ENCODE measurements at regions not wholly inside any gene's neighbourhood (a gene's known extent, or its start where the extent isn't known, plus 50 kb on each side); places are given as distances from the start of the nearest gene placed in this dataset.

DNA sequence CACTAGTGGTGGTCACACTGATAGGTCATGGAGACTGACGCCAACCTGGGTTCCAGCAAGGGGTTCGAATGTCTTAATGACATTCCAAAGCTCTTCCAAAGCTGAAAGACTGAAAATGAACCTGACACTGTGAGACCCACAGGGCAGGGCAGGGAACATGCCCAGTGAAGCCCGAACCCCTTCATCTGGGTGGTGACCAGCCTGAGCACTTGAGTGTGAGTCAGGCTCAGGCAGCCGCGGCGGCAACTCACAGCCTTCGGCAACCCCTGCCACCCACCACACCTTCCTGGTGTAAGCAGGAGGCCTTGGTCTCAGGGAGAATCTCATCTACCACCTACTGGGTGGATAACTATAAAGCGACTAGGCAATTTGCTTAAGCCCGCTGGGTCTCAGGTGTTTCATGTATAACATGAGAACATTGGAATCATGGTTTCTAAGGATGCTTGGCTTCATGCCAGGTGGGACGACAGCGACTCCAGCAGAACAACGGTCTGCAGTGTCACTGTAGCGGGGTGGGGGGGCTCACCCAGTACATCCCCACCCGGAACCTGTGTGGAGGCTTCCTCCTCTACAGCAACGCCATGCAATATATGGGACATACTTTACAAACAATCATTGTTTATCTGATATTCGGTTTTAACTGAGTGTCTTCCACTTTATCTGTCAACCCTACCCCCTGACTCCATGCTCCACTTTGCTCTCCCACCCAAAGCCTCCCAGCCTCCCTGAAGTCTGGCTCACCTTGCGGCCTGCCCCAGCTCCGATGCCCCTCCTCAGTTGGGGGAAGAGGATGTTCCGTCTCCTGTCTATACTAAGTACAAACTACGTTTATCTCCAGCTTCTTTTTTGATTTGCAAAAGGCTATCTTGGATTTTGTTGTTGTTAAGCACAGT, 125.0 kb upstream of the MEF2A start:
- DNase-seq (ENCODE audit: low spot score): no peak

DNA sequence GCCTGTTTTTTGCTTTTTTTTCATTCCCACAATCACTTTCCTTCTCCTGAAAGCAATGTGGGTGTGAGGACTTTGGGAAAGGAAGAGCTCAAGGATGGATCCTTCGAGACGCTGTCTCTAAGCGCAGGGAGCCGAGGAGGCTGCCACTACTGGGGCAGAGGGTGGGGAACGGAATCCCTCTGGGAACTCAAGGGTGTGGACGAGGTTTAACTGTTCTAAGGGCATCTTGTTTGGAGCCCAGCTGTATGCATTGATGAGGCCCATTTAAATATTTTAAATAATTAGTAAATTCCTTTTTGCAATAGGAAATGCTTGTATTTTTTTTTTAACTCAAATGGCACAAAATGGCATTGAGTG, 124.4 kb upstream of the MEF2A start:
- DNase-seq (ENCODE audit: low spot score): no peak

DNA sequence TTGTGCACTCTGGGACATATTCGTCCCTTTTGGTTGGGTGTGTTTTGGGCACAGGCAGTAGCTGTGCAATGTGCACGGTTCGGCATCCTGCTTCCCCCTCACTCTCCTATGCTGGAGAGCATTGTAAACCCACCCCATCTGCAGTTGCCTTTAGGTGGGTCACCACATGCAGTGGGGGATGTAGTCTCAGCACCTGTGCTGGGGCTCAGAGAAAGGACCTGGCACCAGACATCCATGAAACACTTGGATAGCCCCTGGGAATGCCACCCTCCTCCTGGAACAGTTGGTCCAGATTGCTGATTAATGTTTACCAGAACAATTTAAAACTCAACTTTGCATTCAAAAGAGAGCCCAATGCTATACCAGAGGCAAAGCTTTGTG, 123.9 kb upstream of the MEF2A start:
- DNase-seq (ENCODE audit: low spot score): no peak

DNA sequence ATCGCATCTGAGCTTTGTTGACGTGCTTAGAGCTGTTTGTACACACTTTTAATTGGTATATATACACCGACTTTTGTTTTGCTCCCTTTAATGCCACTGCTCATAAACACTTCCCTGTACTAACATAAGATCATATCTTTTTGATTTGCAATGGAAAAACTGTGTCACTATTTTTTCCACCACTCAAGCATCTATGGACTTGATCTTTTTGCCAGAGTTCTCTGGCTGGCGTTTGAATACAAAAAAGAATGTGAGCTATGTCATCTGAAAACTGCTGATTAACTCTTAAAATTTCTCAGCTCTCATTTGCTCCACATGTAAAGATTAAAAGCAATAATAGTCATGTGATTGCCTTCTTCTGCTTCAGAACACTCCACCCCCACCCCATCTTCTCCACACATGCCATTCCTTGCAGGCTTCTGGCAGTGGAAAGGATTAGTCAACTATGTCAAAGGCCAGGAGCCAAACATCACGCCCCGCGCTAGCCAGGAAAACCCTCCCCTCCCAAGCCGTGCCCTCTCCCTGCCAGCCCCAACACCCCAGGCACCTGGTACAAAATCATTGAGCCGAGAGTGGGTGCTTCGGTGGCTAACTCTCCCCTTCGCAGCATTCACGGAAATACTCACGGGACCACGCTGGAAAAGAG, 123.4 kb upstream of the MEF2A start:
- peak; percentile 92 for DNase-seq (ENCODE audit: low spot score)

DNA sequence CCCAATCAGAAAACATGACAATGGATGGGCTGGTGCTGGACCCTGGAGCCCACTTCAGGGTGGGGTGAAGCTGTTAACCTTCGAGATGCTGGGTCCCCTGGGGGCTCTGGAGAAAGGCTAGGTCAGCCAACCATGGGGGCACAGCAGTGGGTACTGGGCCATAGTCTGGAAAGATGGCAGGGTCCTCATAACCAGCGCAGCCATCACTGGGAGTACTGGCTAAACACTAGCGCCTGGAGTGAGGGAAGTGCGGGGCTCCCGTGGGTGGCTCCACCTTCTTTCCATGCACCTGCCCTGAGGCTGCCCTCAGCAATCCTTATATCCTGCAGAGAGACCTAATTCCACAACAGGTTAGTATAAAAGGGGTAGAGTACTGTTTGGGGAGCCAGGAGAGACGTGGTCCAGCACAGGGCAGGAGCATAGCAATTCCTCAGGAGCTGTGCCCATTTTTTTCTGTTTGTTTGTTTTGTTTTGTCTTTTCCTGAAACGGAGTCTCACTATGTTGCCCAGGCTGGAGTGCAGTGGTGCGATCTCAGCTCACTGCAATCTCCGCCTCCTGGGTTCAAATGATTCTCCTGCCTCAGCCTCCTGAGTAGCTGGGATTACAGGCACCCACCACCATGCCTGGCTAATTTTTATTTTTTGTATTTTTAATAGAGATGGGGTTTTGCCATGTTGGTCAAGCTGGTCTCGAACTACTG, 122.6 kb upstream of the MEF2A start:
- no peak for DNase-seq (ENCODE audit: low spot score)

DNA sequence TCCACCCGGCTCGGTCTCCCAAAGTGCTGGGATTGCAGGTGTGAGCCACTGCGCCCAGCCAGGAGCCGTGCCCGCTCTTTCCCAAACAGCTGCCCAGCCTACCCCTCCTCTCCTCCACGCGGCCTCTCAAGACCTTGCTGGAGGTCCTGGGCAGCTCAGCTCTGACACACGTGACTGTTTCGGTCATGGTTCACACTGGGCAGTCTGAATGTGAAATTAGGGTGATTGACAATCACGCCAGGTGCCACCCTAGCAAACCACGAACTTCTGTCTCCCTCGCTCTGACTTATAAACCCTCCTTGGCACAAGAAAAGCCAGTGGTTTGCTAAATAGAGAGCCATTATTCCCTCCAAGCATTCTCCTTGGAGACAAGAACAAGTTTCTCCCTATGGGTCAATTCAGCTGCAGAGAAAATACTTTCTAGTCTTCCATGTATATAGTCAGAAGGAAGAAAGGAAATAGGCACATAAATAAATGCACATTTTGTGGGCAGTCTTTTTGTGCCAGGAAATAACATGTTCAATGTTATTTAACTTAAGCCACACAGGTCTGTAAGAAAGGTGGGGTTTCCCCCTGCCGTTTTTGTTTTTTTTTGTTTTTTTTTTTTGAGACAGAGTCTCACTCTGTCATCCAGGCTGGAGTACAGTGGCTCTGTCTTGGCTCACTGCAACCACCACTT, 121.9 kb upstream of the MEF2A start:
- no peak for DNase-seq (ENCODE audit: low spot score)

DNA sequence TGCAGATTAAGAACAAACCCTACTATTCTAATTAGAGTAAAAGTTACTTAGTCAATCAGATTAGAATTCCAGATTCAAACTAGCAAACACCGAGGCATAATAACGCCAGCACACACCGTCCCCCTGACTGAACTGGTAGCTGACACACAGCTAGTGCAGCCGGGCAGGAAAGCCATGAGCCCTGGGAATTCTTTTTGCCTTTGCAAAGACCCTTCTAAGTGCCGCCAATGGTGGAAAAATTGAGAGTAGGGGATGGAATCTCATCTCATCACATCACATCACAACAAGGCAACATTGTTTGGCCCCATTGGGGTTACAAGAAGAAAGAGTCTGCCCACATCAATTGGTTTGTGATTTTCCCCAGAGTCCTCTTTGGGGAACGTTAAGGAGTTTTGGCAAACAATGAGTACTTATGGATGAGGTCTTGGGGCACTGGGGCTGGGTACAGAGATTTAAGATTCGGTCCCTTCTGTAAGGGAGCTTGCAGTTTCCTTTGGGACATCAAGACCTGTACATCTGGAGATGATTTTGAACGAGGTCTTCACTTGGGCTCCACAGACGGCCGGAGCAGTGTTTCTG, 120.4 kb upstream of the MEF2A start:
- no peak for DNase-seq (ENCODE audit: low spot score)

DNA sequence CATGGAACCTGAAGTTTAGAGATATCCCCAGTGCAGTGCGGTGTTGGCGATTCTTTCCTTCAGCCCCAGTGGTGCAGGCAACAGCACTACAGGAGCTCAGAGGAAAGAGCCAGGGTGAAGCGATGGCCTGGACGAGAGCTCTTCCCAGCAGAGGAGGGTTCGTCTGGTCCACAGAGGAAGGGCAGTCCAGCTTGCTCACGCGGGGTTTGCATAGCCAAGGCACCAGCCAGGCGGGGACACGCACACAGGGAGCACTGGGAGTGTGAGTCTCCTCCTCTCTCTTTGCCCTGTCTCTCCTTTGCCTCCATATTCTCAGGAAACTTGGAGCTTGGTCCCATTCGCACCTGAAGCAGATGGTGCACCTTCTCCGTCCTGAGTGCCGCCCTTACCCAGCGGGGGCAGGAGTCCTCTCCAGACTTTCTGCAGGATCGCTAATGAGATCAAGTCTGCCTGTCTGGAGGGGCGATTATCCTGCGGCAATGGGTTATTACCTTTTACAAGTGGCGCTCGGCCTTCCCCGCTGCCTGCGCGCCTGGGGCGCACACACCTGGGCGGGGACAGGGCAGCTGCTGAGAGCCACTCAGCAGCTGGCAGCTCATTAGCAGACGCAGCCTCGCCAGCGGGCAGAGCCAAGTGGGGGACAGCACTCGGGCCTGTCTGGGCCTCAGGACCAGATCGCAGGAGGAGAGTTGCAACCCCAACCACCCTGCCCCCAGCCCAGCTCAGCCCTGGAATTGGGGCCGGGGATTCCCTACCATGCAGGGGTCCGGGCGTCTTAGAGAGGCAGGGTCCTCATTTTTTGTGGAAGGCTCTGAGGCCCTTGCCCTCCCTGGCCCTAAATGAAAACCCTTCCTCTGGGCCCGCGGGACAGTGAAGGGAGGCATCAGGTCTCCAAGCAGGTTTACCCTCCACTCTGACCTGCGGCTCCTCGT, 119.0 kb upstream of the MEF2A start:
- no peak for DNase-seq (ENCODE audit: low spot score)

DNA sequence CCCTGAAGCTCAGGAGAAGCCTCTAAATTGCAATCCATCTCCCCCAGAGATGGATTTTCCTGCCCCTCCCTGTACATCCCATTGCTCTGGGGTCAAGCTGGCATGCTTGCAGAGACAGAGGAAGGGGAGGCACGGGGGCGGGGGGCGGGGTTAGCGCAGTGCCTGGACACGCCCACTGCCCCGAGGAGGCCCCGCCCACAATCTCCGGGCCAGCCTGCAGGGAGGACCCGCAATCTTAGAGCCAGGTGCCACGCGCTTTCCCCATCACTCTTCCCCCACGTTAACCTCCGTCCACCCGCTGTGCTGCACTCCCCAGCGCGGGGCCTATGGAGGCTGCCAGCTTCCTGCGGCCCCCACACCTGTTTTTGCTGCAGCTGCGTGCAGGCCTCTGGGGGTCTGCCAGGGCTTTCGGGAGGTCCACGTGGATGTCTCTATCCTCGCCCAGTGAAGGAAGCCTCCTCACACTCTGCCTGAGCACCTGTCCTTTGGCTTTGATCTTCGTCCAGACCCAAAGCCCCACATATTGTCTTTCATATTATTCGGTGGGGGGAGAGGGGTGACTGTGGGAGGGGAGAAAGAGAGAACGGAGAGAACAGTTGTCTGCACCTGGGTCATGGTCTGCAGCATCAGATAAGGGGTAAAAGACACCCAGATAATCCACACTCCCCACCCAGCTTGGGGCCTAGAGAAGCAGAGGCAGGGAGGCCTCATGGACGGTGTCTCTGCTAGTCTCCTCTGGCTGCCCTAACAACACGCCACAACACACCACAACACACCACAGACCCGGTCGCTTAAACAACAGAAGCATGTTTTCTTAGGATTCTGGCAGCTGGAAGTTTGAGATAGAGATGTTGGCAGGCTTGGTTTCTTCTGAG, 118.0 kb upstream of the MEF2A start:
- DNase-seq (ENCODE audit: low spot score): no peak

DNA sequence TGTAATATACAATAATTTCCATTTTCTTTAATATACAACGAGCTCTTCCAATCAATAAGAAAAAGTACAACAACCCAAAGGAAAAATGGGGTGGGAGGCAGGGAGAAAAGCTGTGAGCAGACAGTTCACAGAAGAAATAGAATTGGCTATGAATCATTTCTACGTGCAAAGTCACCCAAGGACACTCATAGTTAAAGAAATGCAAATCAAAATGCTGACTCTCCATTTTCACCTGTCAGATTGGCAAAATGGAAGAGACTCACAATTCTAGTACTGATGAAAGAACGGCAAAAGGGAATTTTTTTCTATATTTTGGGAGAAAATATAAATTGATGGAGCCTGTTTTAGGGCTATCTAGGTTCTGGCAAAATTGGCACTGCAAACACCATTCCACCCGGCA, 116.3 kb upstream of the MEF2A start:
- no peak for DNase-seq (ENCODE audit: low spot score)

DNA sequence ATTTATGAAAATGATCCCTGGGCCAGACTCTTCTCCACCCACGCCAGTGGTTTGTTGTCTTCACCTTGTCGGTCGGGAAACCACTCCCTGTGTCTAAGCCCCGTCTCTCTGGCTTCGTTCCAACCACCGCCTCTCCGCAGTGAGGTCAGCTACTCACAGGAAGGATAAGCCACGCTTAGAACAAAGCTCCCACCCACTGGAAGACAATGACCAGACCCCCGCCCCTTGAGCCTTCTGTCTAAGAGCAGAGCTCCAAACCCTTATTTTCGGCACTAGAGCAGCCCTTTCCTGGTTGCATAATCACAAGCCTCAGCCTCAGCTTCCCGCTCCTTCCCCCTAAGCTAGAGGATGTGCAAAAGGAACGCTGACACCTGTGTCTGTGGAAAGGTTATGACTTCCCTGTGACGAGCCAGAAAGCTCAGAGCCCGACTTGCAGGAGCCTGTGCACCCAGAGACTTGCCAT, 114.9 kb upstream of the MEF2A start:
- DNase-seq (ENCODE audit: low spot score): no peak

DNA sequence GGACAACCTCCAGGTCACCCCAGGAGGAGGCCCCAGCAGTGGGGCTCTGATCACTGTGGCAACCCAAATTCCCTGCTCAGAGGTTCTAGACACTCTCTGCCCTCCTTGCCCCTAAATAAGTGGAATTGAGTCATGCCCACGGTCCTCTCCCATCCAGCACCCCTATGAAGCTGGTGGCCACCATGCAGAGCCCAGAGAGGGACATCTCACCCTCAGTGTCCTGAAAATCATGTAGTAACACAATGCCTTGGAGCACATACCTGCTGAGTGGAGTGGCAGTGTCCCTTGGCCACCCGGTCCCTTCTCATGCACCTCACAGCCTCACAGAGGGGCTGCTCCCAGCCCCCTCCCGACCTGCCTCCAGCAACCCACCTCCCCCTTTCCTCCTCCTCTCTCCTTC, 114.3 kb upstream of the MEF2A start:
- DNase-seq (ENCODE audit: low spot score): no peak

DNA sequence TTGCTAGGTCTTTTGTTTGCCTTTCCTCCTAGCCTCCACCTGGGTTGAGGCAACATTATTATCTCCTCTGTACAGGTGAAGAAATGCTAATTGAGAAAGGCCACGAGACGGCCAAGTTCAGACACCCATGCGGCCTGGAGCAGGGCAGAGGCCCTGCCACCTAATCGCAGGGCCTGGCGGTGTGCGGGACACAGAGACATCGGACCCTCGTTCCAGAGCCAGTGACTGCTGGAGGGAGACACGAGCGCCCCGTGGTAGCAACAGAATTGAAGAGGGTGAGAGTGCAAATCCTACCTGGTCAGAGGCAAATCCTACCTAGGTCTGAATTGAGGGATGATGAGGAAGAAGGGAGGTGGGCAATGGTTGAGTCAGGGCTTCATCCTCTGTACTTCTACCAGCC, 113.8 kb upstream of the MEF2A start:
- DNase-seq (ENCODE audit: low spot score): no peak

DNA sequence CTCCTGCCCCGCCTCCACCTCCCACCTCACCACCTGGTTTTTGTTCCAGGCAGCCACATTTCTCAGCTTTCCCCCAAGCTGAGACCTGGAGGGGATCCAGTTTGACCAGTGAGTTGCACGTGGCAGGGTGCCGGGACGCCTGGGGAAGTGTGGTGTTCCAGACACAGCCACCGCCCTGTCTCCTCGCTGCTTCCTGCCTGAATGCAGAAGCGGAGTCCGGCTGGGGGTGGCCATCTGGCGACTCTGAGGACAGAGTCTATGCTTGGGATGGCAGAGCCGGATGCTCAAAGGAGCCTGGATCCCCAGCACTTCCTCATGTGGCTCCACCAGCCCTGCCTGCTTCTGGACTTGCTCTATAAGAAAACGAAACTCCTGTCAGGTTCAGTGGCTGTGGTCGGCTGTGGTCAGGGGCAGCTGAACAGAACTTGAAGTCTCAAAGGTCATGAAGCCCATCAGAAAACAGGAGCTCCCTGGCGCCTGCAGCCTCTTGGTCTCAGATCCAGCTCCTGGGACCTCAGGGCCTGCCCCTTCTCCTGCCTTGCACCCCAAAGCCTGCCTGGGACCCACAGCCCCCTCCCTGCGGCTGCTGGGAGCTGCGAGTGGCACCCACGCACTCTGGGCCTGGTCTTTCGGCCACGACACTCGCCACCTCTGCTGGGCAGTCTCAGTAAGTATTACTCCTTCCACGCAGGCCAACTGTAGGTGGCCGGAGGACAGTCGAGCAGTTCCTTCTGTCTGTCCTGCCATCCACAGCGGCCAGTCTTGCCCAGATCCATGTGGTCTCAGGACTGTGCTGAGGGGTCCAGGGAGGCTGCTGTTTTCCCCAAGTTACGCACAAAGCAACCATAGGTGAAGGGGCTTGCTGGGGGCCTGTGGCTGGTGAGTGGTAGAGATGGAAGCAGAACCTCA, 112.8 kb upstream of the MEF2A start:
- DNase-seq (ENCODE audit: low spot score): peak; percentile 56

DNA sequence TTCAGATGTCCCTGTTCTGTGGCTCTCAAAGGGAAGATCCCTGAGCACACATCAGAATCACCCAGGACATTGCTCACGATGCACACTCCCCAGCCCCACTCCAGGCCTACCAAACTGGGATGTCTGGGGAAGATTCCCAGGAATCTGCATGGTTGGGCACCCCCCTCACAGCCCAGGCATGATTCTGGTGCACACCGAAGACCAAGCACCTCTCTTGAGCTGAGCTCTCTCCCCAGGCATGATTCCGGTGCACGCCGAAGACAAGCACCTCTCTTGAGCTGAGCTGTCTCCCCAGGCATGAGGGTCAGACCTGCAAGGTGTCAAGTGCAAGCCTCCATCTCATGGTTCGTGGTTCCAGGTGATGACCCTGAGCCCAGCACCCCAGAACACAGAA, 112.2 kb upstream of the MEF2A start:
- no peak for DNase-seq (ENCODE audit: low spot score)

DNA sequence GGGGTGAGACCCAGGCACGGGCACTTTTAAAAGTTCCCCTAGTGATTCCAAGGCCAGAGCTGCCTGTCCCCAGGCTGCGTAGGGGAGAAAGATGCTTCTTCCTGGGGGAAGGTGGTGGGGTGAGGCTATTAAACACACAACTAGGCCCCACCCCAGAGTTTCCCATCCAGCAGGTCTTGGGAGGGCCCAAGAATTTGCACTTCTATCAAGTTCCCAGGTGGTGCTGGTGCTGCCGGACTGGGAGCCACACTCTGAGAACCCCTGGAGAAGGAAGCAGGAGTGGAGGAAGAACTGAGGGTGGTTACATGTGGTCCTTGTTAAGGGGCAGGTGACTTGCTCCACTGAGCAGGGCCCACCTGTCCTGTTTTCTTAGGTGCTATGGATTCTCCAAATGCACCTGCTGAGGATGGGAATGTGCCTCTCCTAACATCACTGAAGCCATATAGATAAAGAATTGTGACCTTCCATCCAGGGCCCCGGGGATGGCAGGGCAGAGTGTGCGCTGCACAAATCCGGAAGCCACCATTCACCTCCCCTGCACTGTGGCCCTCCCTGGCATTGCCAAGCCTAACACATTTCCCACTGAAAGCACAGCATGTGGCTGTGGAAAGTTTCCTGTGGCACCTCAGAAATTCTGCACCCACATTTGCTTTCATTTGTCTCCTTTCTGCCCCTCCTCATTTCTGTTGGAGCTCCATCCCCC, 111.5 kb upstream of the MEF2A start:
- no peak for DNase-seq (ENCODE audit: low spot score)

DNA sequence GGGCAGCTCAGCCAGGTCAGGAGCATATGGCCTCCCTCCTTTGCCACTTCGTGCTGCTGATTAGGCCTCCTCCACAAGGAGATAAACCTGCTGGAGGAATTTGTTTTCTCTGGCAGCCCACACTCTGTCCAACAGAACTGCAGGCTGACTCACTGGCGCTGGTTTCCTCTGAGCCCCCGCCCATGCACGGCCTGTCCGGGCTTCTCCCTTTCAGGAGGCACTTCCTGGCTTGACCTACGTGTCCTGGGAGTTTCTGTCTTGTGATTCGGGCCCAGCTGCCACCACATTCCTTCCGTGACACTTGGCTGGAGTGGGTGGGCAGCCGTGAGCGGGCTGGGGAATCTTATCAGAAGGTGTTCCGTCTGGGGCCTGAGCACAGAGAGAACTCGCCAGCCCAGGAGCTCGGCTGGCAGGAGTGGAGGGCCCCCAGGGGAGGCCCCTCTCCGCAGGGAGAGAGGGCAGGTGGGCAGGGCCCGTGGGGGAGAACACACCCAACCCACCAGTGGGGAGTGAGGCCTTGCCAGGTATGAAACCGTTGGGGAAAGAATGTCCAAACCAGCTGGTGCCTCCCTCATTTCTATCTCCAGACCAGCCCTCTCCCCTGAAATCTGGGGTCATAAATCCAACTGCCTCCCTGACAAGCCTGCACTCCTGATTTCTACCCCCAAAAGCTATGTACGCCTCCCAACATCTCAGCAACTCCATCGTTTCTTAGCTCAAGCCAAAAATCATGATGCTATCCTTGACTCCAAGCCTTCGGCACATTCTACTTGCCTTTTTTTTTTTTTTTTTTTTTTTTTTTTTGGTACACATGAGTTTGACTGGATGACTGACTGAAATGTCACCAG, 110.6 kb upstream of the MEF2A start:
- peak; percentile 94 for DNase-seq (ENCODE audit: low spot score)

All from AG08396 (cell line).